ENCODE measurements at regions not wholly inside any gene's neighbourhood (a gene's known extent, or its start where the extent isn't known, plus 50 kb on each side); places are given as distances from the start of the nearest gene placed in this dataset.

DNA sequence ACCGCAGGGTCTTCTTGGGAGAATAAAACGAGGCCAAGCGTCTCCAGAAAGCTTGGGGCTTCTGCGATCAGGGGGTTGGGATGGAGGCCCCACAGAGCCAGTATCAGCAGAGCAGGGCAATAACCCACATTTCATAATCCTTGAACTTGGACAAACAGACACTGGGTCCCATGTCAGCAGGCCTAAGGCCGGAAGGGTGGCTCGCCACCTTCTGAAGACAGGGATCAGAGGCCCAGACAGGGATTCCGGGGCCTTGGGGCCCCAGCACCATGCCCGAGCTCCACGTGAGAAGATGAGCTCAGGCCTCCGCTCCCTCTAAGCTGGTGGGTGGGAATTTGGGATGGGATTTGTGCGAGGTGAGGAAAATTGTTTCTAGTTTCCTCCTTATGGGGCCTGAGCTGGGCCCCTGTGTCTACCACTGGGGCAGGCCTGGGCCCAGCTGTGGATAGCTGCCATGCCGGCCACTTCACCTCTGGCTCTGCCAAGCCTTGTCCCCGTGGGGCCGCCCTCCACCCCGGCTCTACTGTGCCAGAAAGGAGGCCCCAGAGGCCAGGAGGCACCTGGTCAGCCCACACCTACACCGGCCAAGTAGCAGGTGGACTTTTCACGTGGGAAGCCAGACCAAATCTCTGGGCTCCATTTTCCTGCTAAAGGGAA, 67.2 kb upstream of the DLK1 start:
- no peak for DNase-seq

DNA sequence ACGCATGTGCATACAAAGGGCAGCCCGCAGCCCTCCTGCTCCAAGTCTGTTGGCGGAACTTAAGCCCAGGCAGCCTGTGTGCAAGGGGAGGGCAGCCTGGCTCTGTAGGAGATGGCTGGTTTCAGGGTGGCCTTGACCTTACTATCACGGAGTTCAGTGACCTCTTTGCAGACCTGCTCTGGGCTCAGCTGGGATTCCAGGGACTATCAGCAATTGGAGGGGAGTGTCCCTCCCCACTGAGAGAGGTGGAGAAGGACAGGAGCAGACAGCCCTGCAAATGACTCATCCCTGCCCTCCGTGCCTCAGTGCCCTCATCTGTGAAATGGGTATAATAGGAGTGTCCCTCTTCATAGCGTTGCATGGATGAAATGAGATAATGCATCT, 66.2 kb upstream of the DLK1 start:
- DNase-seq: no peak

DNA sequence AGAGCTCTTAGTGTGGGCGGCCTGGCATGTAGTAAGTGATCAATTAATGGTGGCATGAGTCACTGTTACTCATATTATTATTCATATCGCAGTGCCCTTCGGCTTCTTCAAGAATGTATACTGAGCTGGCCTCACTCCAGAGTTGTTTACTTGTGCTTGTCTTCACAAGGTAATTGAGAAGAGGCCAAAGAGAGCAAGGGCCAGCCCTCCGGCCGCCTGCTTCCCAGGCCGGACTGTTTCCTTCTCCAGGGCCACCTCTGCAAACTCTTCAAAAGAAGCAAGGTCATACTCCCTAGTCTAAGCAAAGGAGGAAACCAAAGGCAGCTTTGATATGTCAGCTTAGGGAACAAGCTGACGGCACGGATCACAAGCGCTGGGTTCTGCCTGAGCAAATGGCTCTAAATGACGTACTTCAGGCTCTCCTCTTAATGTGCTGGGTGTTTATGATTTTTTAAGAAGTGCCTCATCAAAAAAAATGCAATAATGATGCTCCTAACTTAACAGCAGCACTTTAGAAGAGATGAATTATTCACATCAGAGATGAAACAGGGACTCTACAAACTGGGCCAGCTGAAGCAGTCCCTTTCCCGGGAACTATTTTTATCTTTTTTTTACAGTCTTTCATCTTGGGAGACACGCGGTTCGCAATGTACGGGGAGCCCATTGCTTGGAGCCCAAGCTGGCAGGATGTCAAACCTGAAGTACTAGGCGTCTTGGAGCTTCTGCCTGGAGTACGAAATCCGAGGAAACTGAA, 65.6 kb upstream of the DLK1 start:
- no peak for DNase-seq

DNA sequence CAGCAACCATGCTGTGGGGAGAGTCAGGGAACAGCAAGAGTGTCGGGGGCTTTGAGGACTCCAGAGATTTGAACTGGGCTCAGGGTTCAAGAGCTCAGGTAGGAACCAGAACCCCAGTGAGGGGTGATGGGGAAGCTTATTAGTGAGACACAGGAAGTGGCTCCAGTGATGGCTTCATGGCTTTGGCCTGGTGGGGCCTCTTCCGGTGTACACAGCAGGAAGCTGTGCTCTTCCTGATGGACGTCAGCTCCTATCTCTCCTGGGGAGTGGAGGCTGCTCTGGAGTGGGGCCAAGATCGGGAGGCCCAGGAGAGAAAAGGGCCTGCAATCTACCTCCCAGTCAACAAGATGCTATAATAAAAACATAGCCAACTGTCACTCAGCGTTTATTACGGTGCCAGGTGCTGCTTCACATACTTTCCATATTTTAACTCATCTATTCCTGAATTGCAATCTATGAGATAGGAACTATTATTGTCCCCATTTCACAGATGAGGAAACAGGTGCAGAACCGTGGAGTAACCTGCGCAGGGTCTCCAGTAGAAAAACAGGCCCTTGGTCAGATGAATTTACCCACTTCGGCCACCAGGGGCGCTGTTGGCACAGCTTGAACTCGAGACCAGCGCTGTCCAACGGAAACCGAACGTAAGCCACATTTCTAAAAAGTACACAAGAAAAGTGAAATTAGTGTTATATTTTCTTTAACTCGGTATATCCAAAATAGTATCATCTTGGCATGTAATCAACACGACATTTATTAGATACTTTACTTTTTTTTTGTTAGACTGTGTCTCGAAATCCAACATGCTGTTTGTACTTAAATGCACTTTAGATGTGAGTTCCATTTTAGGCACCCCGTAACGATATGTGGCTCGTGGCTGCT, 63.6 kb upstream of the DLK1 start:
- DNase-seq: peak; percentile 77

DNA sequence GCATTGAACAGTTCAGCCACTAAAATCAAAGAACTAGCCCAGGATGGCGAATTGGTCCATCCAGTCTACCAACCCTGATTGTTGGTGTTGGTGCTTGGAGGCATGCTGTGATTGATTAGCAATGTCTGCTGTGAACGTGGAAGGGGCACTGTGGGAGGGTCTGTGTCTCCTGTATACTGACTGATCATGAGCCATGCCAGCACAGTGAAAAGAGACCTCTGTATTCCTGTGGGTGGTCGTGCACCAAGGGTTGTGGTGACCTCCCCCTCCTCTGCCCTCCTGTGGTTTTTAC, 63.0 kb upstream of the DLK1 start:
- DNase-seq: no peak

DNA sequence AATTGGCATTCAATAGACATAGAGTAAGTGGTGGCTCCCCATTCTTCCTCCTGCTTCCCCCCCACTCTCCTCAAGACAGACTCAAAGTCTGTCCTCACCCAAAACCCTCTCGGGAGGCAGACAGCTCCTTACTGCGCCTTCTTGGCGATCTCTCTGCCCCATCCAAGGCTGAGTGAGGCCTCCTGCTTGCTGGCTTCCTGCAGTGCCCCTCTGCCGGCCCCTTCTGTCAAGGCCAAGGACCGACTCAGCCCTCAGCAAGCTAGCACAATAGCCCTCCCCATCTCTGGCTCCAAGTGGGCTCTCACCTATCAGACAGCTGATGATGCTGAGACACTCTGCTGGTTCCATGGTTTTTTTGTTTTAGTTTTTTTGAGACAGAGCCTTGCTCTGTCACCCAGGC, 62.5 kb upstream of the DLK1 start:
- DNase-seq: no peak

DNA sequence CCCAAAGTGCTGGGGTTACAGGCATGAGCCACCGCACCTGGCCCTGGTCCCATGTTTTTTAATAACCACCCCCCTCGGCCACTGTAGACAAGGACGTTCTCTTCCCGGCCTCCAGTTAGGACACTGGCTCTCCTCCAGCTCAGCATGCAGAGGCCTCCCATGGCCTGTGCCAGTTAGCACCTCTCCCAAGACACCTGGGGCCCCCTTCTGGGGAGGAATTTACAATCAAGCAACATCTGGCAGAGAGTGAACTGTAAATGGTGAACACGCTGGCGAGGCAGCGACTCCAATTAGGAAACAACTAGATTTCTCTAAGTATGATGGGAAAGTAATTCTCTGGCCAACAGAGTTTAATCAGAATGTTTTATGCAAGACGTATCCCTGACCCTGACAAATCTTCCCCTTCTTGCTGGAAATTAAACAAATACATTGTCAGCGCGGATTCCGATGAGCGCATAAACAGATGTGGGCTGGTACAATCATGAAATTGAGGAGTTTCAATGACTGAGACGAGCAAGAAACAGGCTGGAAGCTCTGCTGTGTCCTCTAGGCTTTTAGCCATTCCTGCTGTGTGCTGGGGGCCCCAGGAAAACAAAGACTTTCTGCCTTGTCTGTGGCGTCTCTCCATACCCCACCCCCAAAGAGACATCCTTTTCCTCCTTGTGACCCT, 61.7 kb upstream of the DLK1 start:
- DNase-seq: peak; percentile 80

DNA sequence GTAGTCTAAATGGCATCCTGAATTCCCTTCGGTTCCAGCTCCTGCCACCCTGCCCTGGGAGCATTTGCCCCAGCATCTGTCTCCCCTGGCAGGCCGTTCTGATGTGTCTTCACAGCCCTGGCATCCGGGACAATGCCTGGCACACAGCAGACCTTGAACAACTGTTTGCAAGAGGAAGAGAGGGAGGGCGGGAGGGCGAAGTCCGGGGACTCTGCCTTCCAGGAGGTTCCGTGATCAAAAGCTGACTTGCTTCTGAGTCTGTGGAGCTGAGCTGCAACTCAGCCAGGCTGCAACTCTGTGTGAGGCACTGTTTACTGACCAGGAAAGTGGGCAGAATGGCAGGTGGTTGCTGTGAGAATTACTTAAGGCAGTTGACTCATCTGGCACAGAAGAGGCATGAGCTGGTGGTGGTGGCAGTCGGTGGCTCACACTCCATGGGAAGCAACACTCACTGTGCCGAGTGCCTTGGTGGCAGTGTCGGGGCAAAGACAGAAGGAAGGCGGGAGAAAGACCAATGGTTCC, 61.1 kb upstream of the DLK1 start:
- no peak for DNase-seq

DNA sequence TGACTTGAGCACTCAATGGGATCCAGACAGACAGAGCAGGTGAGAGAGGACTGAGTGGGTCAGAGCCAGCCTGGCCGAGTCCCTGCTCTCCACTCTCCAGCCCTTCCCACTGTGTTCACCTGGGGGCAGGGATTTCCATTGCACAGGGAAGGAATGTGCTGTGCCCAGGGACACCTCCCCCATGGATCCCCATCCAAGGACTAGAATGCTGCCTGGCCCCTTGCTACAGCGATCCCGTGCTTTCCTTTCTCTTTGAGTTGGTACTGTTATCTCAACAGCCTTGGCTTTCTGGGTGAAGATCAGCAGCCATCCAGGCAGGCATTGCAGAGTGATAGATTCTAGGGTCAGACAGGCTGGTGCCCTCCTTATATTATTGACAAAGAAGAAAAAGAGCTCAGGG, 60.3 kb upstream of the DLK1 start:
- no peak for DNase-seq

DNA sequence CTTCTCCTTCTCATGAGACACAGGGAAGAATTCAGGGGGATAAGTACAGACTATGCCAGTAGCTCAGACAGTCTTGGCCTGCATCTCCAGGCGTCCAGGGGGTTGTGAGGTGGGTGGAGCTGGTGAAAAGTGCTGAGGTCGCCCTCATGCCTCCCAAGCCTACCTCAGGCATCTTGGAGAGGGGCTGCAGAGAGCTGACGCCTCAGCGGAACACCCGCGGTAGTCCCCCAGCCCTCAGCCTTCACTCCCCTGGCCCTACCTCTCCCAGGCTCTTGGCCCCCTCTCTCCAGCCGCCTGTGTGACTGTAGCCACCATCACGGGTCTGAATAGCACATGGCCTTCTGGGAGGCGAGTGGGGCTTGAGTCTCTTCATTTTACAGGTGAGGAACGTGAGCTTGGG, 59.8 kb upstream of the DLK1 start:
- no peak for DNase-seq

DNA sequence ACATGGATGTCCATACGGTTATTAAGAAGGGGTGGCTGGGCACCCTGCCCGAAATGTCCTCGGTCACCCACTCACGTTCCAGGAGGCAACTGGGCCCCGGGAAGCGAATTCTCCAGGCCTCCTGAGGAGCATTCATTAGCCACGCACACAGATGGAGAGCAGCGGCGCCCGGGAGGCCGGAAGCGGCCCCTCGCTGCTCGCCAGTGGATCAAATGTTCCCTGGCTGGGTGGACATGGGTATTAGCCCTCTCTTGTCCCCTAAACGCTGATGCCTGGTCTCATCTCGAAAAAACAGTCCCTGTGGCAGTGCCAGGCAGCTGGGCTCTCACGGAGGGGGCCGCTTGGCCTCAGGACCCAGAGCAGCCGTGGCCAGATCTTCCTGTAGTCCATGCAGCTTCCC, 59.0 kb upstream of the DLK1 start:
- DNase-seq: peak; percentile 62

DNA sequence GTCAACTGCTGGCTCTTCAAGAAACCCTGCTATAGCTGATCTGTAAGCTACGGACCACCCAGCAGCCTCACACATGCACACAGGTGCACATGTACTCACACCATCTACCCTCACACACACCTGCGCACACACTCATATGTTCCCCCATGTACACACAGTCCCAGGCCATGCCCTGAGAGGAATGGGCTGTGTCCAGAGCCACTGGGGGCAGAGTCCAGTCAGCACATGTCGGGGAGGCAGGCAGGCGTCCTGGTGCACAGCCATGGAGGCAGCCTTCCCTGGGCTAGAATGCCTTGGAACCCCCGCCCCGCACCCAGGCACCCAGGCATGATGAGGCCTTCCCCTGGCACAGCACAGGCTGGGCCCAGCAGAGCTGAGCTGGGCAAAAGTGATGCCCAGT, 58.3 kb upstream of the DLK1 start:
- DNase-seq: no peak

DNA sequence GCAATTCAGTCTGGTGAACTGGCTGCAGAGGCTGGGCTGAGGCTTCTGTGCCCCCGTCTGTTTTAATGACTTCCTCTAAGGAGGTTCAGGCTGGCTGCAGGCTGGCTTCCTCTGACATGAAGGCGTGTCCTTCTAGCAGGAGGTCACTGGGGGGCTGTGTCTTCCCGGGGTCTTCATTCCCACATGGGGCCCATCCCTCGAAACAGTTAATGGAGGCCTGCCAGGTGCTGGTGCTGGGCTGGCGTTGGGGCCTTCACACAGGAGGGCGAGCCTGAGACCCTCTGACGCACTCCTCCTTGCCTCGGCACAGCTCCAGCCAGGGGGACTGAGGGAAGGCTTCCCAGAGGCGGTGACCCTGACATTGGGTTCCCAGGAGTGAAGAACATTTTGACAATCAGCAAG, 57.7 kb upstream of the DLK1 start:
- no peak for DNase-seq

DNA sequence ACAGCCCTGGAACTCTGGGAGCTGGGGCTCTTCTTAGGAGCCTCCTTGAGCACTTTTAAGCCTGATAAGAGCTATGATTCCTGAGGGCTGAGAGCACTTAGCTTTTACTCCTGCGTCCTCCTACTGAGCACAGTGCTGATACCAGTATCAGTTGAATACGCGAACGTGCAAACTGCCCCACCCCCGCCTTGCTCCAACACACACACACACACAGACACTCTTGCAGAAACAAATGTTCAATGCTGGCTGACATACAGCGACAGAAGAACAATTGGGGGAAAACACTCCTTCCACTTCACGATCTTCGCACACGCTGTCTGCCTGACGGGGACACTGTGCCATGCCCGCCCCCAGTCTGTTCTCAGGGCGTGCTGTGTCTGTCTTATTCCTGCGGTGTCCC, 57.2 kb upstream of the DLK1 start:
- DNase-seq: no peak

DNA sequence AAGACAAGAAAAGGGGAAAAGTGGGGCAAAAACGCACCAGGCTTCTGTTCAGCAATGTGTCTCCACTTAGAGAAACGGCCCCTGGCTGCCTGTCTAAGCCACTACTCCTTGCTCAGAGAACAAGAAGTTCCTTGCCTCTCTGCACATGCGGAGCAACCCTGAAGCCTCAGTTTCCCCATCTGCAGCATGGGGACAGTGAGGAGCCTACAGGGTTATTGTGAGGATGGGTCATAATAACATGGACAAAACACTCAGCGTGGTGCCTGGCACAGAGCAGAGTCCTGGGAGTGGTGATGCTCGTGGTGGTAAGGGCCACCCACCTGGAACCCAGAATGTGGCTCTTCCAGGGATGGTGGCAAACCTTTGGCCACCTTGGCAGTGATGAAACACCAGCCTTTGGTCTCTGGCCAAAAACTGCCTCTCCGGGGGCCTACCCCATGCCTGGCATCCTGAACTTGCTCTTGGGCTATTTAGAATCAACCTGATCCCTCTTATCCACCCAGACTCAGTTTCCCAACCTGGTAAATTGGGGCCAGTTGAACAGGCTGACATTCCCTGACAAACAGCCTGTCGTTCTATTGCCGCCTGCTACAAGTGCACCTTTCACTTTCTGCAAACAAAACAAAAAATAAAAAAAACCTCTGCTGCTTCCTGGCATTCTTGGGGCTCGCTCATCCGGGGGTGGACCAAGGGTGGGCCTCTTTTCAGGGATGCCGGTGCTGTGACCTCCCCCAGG, 56.5 kb upstream of the DLK1 start:
- DNase-seq: no peak

DNA sequence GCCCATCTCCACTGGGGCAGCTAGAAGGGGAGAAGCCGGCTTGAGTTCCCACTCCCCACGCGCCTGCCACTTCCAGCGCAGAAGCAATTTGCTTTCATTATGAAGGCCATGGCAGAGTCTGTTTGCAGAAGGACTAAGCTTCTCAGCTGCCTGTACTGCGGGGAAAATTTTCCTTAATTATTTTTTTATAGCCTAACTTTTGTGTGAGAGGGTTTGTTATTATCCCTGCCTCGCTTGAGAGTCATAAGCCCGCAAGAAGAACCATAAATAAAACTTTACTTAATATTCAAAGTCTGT, 56.0 kb upstream of the DLK1 start:
- DNase-seq: no peak

DNA sequence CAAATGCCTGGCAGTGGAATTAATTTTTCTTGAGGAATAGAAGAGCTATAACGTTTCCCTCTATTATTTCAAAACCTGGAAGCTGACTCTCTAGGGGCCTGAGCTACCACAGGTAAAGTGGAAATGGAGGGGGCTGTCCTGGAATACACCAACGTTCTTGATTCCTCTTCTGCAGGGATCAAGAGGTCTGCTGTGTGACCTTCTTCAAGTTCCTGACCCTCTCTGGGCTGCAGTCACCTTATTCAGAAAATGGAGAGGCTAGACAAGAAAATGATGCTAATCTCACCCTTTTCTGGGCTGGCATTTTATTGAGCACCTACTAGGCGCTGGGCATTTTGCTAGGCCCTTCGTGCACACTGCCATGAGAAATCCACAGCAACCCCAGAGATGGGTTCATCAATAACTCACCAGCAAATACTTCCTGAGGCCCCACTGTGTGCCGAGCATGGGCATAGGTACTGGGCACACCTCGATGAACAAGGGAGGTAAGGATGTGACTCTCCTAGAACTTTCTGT, 55.2 kb upstream of the DLK1 start:
- no peak for DNase-seq

DNA sequence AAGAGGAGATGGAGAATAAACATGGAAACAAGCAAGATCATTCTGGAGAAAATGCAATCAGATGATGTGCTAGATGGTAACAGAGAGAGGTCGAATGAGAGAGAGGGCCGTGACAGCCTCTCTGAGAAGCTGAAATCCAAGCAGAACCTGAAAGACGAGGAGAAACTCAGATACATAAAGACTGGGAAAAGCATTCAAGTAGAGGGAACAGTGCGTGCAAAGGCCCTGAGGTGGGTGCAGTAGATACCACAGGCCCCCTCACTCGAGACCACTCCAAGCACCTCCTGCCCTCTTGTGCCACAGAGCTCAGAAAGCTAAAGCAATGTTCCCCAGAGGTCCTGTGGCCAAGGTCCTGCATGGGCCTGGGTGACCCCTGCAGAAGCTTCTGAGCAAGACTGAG, 54.8 kb upstream of the DLK1 start:
- DNase-seq: no peak

DNA sequence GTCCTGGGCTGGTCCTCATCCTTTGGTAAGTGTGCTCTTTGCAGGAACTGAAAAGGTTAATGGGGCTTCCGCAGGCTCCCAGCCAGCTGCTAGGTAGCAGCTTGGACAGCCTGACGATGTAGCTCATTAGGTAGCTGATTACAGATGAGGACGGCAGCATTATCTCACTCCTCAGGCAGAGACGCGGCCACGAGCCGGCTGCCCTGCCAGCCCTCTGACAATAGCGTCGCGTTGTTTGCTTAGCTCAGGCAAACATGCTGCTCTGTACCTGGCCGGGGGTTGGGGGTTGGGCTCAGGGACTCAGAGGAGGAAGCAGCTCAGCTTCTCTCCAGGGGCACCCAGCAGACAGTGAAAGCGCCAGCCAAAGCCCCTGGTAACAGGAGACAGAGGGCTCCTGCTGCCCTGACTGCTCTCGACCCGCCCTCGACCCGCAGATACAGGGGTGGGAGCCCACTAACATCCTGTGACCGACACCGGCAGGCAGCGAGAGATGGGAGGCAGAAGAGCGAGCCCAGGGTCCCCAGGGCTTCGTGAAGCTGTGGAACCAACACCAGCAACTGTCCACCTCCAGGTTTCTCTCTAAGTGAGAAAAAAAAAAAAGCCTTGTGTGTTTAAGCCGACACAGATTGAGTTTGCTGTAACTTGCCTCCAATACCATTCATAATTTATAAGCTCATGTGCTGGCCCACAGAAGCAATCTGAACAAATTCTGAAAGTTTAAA, 53.4 kb upstream of the DLK1 start:
- no peak for DNase-seq

DNA sequence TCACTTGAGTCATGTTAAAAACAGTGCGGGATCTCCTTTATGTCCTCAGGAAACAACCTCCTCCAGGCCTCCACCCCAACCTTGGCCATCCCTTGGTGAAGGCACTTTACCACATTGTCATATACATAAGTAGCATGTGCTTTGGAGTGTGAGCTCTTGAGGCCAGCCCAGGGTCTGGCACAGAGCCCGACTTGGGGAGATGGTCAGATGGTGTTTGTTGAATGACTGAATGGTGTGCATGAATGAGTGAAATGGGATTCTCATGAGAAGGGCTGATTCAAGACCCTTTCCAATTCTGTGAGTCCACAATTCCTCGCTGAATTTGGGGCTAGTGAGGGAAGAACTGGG, 52.9 kb upstream of the DLK1 start:
- no peak for DNase-seq

DNA sequence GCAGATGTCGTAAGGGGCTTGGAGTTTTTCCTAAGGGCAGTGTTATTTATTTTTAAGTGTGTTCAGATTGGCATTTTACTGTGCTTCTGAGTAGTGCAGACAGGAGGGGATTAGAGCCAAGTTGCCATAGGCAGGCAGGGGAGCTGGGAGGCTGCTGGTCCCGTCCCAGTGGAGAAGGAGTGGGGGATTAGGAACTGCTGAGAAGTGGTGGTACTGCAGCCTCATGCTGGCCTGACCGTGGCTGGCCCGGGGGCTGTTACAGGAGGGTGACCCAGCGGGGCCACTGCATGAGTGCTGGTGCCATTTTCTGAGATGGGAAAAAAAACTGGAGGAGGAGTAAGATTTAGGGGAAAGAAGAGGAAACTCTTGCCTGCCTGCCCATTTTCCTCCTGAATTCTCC, 52.3 kb upstream of the DLK1 start:
- no peak for DNase-seq

Data from left hindlimb (tissue), 1 donor.